C4-2B (cell line): ENCODE measurements at regions not wholly inside any gene's neighbourhood (a gene's known extent, or its start where the extent isn't known, plus 50 kb on each side); places are given as distances from the start of the nearest gene placed in this dataset.

Experiments
- H3K27ac ChIP-seq: fragments of 450-650 bp; 2 replicates; pipeline ENCODE4 v1.5.1; 2017
- ZFX ChIP-seq: fragments of 450-650 bp; IDR thresholded peaks from 2 replicates; pipeline ENCODE4 v1.6.1; 2017
- TF ChIP-seq, protein P1 (sequence below): fragments of 450-650 bp; conservative IDR thresholded peaks from 2 replicates; pipeline ENCODE4 v1.5.1; 2017; ENCODE audit warnings: mild to moderate bottlenecking

GRCh38 chr4:13276357-13276756 lies 207.8 kb downstream of the RAB28 start:
- H3K27ac ChIP-seq = no peak overlapping the region
- TF ChIP-seq, protein P1, sequence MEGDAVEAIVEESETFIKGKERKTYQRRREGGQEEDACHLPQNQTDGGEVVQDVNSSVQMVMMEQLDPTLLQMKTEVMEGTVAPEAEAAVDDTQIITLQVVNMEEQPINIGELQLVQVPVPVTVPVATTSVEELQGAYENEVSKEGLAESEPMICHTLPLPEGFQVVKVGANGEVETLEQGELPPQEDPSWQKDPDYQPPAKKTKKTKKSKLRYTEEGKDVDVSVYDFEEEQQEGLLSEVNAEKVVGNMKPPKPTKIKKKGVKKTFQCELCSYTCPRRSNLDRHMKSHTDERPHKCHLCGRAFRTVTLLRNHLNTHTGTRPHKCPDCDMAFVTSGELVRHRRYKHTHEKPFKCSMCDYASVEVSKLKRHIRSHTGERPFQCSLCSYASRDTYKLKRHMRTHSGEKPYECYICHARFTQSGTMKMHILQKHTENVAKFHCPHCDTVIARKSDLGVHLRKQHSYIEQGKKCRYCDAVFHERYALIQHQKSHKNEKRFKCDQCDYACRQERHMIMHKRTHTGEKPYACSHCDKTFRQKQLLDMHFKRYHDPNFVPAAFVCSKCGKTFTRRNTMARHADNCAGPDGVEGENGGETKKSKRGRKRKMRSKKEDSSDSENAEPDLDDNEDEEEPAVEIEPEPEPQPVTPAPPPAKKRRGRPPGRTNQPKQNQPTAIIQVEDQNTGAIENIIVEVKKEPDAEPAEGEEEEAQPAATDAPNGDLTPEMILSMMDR = no peak
- TF ChIP-seq ZFX = no peak

DNA sequence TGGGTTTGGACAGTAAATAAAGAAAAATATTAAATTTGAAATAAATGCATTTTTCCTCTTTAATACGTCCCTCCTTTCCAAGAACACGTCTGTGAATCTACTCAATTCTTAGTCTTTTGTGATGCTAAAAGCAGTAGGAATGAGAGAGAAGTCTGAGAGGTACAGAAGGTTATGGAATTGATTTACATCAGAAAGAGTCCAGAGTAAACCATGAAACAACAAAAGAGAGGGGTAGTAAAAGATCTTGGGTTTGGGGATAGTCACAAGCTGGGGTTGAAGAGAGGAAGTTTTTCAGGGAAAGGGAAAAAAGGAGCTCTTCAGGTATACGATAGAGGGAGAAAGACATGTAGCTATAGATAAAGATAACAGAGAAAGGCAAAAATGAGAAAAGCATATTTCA lies 215.4 kb downstream of the RAB28 start:
- H3K27ac ChIP-seq = no peak overlapping the region
- TF ChIP-seq, protein P1 = no peak
- TF ChIP-seq ZFX = no peak

DNA sequence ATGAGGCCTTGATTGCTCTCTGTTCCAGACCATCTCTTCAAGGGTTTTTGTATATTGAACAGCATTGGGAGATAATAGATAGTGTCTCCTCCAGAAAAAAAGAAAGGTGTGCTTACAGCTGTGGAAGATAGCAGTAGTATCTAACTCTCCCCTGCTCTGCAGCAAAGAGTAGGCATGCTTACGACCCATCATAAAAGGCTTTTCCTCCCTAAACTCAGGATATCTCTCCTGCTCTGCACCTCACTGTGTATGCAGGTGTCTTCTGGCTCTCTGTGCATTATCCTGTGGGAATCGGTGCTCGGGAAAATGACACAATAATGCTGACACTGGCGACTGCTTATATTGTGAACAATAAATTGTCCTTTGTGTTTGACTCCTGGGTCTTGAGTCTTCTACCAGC lies 216.0 kb downstream of the RAB28 start:
- no peak overlapping the region for H3K27ac ChIP-seq
- no peak for TF ChIP-seq ZFX
- TF ChIP-seq, protein P1 = no peak

GRCh38 chr4:13267091-13267490 lies 217.0 kb downstream of the RAB28 start:
- TF ChIP-seq, protein P1 = no peak
- H3K27ac ChIP-seq = no peak overlapping the region

- TF ChIP-seq, protein P1 = no peak
Measured at GRCh38 chr4:13266687-13267086, 217.5 kb downstream of the RAB28 start.

DNA sequence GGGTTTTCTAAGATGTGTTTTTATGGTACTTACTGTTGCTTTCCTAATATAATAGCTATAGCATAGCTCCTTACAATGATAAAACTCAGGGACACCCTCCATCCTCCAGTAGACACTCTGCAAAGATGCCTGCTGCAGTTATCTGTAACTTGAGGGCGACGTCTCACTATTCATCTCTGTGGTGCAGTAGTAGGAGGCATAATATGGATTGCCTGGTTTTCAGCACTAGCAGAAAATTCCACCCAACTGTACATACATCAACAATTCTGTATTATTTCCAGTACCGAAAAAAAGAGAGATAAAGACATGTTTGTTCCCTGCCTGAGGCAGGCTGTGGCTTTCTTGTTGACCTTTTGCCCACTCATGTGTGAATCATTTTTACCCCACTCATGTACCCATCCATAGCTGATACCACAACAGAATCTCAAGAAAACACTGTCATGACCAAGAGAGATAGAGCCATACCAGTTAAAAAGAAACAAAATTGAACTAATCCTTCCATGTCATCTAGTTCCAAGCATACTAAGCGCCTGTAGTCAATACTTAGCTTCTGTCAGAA lies 220.1 kb downstream of the RAB28 start:
- no peak overlapping the region for H3K27ac ChIP-seq
- TF ChIP-seq ZFX = no peak
- TF ChIP-seq, protein P1 = no peak

More at GRCh38 chr4:13266687-13267086, 217.5 kb downstream of the RAB28 start:
- no peak overlapping the region for H3K27ac ChIP-seq

- TF ChIP-seq, protein P1 = no peak
- TF ChIP-seq ZFX = no peak
- H3K27ac ChIP-seq = no peak overlapping the region
Measured at GRCh38 chr4:13262816-13263215, 221.3 kb downstream of the RAB28 start.
